ENCODE measurements at regions not wholly inside any gene's neighbourhood (a gene's known extent, or its start where the extent isn't known, plus 50 kb on each side); places are given as distances from the start of the nearest gene placed in this dataset.
"Not testable (repeated sequence)": the region's sequence is repeated elsewhere in the genome, so short reads cannot be mapped to it uniquely, and the experiment has no call there.

GRCh38 chr16:60367739-60368138 lies 1633.6 kb upstream of the GOT2 start:
- Histone ChIP-seq H3K36me3 (ENCODE audit: insufficient read depth, low read length) (no peaks in the 10 kb centered on the region), H4K20me1 (ENCODE audit: insufficient read depth) (no peaks in the 10 kb centered on the region), H3K4me3 (ENCODE audit: low read length) (no peak overlapping the region), H3K9ac (ENCODE audit: low read length) (no peak overlapping the region), H3K9me2 (ENCODE audit: insufficient read depth, low read length) (no peaks in the 10 kb centered on the region), H3K9me3 (ENCODE audit: low read length) (no peaks in the 10 kb centered on the region), H3K4me2 (ENCODE audit: low read length) (no peak overlapping the region), H3K79me2 (replicated peaks; ENCODE audit: insufficient read depth, low read length) (no peaks in the 10 kb centered on the region), H3F3A (ENCODE audit: insufficient read depth, low read length, poor library complexity, severe bottlenecking) (no peaks in the 10 kb centered on the region), H3K27me3 (ENCODE audit: insufficient read depth, low read depth, low read length) (peaks cover 68% of the 10 kb centered on the region), H2AFZ (ENCODE audit: low read depth, low read length) (no peak overlapping the region), H3K27ac (ENCODE audit: low read length) (no peak overlapping the region)
- TF ChIP-seq POLR2AphosphoS5 (IDR thresholded peaks at IDR 0.05) (no peak), EZH2 (IDR thresholded peaks at IDR 0.05; ENCODE audit: borderline replicate concordance, insufficient read depth, low read length, poor library complexity, severe bottlenecking) (no peak), TAF1 (IDR thresholded peaks at IDR 0.05; ENCODE audit: low read depth) (no peak), REST (IDR thresholded peaks at IDR 0.05; ENCODE audit: borderline replicate concordance) (no peak), MXI1 (conservative IDR thresholded peaks at IDR 0.05; ENCODE audit: poor library complexity, severe bottlenecking) (no peak), EP300 (conservative IDR thresholded peaks at IDR 0.05; ENCODE audit: poor library complexity, severe bottlenecking) (no peak), RAD21 (conservative IDR thresholded peaks at IDR 0.05) (no peak), SMC3 (conservative IDR thresholded peaks at IDR 0.05; ENCODE audit: poor library complexity) (no peak)
- TF ChIP-seq, protein P1, sequence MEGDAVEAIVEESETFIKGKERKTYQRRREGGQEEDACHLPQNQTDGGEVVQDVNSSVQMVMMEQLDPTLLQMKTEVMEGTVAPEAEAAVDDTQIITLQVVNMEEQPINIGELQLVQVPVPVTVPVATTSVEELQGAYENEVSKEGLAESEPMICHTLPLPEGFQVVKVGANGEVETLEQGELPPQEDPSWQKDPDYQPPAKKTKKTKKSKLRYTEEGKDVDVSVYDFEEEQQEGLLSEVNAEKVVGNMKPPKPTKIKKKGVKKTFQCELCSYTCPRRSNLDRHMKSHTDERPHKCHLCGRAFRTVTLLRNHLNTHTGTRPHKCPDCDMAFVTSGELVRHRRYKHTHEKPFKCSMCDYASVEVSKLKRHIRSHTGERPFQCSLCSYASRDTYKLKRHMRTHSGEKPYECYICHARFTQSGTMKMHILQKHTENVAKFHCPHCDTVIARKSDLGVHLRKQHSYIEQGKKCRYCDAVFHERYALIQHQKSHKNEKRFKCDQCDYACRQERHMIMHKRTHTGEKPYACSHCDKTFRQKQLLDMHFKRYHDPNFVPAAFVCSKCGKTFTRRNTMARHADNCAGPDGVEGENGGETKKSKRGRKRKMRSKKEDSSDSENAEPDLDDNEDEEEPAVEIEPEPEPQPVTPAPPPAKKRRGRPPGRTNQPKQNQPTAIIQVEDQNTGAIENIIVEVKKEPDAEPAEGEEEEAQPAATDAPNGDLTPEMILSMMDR (IDR thresholded peaks at IDR 0.05; ENCODE audit: poor library complexity, severe bottlenecking), result no peak

- no peaks in the 10 kb centered on the region for H3K9me3 ChIP-seq (ENCODE audit: low read length)
- H3K27me3 ChIP-seq (ENCODE audit: insufficient read depth, low read depth, low read length), result peaks cover 36% of the 10 kb centered on the region
- H3F3A ChIP-seq (ENCODE audit: insufficient read depth, low read length, poor library complexity, severe bottlenecking), result no peaks in the 10 kb centered on the region
- no peak overlapping the region for H3K4me3 ChIP-seq (ENCODE audit: low read length)
- no peaks in the 10 kb centered on the region for H3K79me2 ChIP-seq (replicated peaks; ENCODE audit: insufficient read depth, low read length)
- no peak overlapping the region for H3K27ac ChIP-seq (ENCODE audit: low read length)
- no peak overlapping the region for H2AFZ ChIP-seq (ENCODE audit: low read depth, low read length)
- no peaks in the 10 kb centered on the region for H3K36me3 ChIP-seq (ENCODE audit: insufficient read depth, low read length)
- no peak overlapping the region for H3K9ac ChIP-seq (ENCODE audit: low read length)
- H3K9me2 ChIP-seq (ENCODE audit: insufficient read depth, low read length), result no peaks in the 10 kb centered on the region
- H3K4me2 ChIP-seq (ENCODE audit: low read length), result no peak overlapping the region
- H4K20me1 ChIP-seq (ENCODE audit: insufficient read depth), result no peaks in the 10 kb centered on the region
- TF ChIP-seq RAD21 (conservative IDR thresholded peaks at IDR 0.05) (peak; percentile 35), MXI1 (conservative IDR thresholded peaks at IDR 0.05; ENCODE audit: poor library complexity, severe bottlenecking) (no peak), EZH2 (IDR thresholded peaks at IDR 0.05; ENCODE audit: borderline replicate concordance, insufficient read depth, low read length, poor library complexity, severe bottlenecking) (no peak), REST (IDR thresholded peaks at IDR 0.05; ENCODE audit: borderline replicate concordance) (no peak), SMC3 (conservative IDR thresholded peaks at IDR 0.05; ENCODE audit: poor library complexity) (peak; percentile 43), TAF1 (IDR thresholded peaks at IDR 0.05; ENCODE audit: low read depth) (no peak), POLR2AphosphoS5 (IDR thresholded peaks at IDR 0.05) (peak; percentile 13)
- TF ChIP-seq, protein P1 (IDR thresholded peaks at IDR 0.05; ENCODE audit: poor library complexity, severe bottlenecking), result no peak
Measured at GRCh38 chr16:60363566-60363965, 1629.5 kb upstream of the GOT2 start.

GRCh38 chr16:60359866-60360265 lies 1625.8 kb upstream of the GOT2 start:
- not testable (repeated sequence) for H3K9ac ChIP-seq (ENCODE audit: low read length); H3K9me3 ChIP-seq (ENCODE audit: low read length); H3F3A ChIP-seq (ENCODE audit: insufficient read depth, low read length, poor library complexity, severe bottlenecking); H3K79me2 ChIP-seq (replicated peaks; ENCODE audit: insufficient read depth, low read length); H3K36me3 ChIP-seq (ENCODE audit: insufficient read depth, low read length); H3K4me3 ChIP-seq (ENCODE audit: low read length); H3K9me2 ChIP-seq (ENCODE audit: insufficient read depth, low read length); H3K27ac ChIP-seq (ENCODE audit: low read length); H4K20me1 ChIP-seq (ENCODE audit: insufficient read depth); H3K4me2 ChIP-seq (ENCODE audit: low read length); H2AFZ ChIP-seq (ENCODE audit: low read depth, low read length); H3K27me3 ChIP-seq (ENCODE audit: insufficient read depth, low read depth, low read length)

Measured in neural cell (in vitro differentiated cells).